ENCODE measurements at regions not wholly inside any gene's neighbourhood (a gene's known extent, or its start where the extent isn't known, plus 50 kb on each side); places are given as distances from the start of the nearest gene placed in this dataset.

- TF ChIP-seq CTCF (conservative IDR thresholded peaks at IDR 0.05; ENCODE audit: low read depth in 2 of 2) (no peak), POLR2AphosphoS5 (IDR thresholded peaks at IDR 0.05; ENCODE audit: low read depth) (no peak)
Measured at GRCh38 chr4:155597933-155598451, 68.7 kb upstream of the GUCY1A1 start.

Measured in GM23338 (cell line).